ENCODE measurements at regions not wholly inside any gene's neighbourhood (a gene's known extent, or its start where the extent isn't known, plus 50 kb on each side); places are given as distances from the start of the nearest gene placed in this dataset.

DNA sequence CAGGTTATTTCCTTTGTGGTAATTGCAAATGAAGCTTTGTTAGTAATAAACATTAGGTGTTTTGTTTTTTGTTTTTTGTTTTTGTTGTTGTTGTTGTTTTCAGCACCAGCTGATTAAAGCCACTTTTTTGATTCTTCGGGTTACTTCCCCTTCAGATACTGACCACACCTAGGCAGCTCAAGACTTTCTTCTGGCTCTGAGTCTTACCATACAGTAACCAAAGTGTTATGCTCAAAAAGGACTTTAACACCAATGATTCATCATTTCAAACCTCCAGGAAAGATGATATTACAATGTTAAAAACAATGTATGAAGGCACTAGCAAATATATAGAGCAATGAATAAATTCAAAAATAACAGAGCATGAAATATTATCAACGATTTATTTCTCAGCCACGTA is 265.2 kb upstream of the SP8 start:
- no peak overlapping the region for H3K27ac Mint-ChIP-seq
- ChIA-PET POLR2A (no interaction called here), CTCF (no interaction called here)
- H3K4me1 Mint-ChIP-seq: no peaks in the 10 kb centered on the region
- no peaks in the 10 kb centered on the region for H3K9me3 Mint-ChIP-seq
- ATAC-seq (ENCODE audit: low read depth): no peak
- H3K27me3 Mint-ChIP-seq: no peaks in the 10 kb centered on the region
- no peak overlapping the region for H3K4me3 Mint-ChIP-seq
- no peak for DNase-seq
- intact Hi-C loops (cut with micrococcal nuclease): no loop called here
- no peaks in the 10 kb centered on the region for H3K36me3 Mint-ChIP-seq (ENCODE audit: low read depth)
- TF ChIP-seq CTCF (IDR thresholded peaks at IDR 0.05): no peak

- DNase-seq (no peak), ATAC-seq (ENCODE audit: low read depth) (no peak)
- H3K4me1 Mint-ChIP-seq: no peaks in the 10 kb centered on the region
- POLR2A ChIA-PET: no interaction called here
- H3K9me3 Mint-ChIP-seq: peaks cover 4% of the 10 kb centered on the region
- intact Hi-C loops (cut with micrococcal nuclease): no loop called here
- no peak overlapping the region for H3K4me3 Mint-ChIP-seq
- CTCF ChIA-PET: no interaction called here
- no peak for TF ChIP-seq CTCF (IDR thresholded peaks at IDR 0.05)
- H3K36me3 Mint-ChIP-seq (ENCODE audit: low read depth): no peaks in the 10 kb centered on the region
- no peaks in the 10 kb centered on the region for H3K27me3 Mint-ChIP-seq
- no peak overlapping the region for H3K27ac Mint-ChIP-seq
Observed at GRCh38 chr7:21054427-21055112, 267.9 kb upstream of the SP8 start.

GRCh38 chr7:21059069-21059468 is 272.4 kb upstream of the SP8 start:
- POLR2A ChIA-PET: no interaction called here
- DNase-seq (no peak), ATAC-seq (ENCODE audit: low read depth) (no peak)
- intact Hi-C loops (cut with micrococcal nuclease): no loop called here
- H3K4me3 Mint-ChIP-seq: no peak overlapping the region
- H3K9me3 Mint-ChIP-seq: peaks cover 6% of the 10 kb centered on the region
- no peaks in the 10 kb centered on the region for H3K27me3 Mint-ChIP-seq
- no peak overlapping the region for H3K27ac Mint-ChIP-seq
- CTCF ChIA-PET: no interaction called here
- H3K36me3 Mint-ChIP-seq (ENCODE audit: low read depth): no peaks in the 10 kb centered on the region
- no peaks in the 10 kb centered on the region for H3K4me1 Mint-ChIP-seq
- TF ChIP-seq CTCF (IDR thresholded peaks at IDR 0.05): no peak

DNA sequence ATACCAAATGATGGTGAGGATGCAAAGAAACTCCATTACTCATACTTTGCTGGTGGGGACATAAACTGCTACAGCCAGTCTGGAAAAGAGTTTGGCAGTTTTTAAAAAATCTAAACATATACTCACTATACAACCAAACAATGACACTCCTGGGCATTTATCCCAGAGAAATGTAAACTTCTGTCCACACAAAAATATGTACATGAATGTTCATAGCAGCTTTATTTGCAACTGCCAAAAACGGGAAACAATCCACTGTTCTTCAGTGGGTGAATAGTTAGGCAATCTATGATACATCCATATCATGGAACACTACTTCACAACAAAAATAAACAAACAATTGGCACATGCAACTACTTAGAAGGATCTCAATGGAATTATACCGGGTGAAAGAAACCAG is 276.4 kb upstream of the SP8 start:
- no peaks in the 10 kb centered on the region for H3K27me3 Mint-ChIP-seq
- no peak overlapping the region for H3K27ac Mint-ChIP-seq
- intact Hi-C loops (cut with micrococcal nuclease): no loop called here
- H3K4me1 Mint-ChIP-seq: no peaks in the 10 kb centered on the region
- no peaks in the 10 kb centered on the region for H3K36me3 Mint-ChIP-seq (ENCODE audit: low read depth)
- ChIA-PET CTCF (no interaction called here), POLR2A (no interaction called here)
- no peak for ATAC-seq (ENCODE audit: low read depth)
- H3K9me3 Mint-ChIP-seq: peaks cover 6% of the 10 kb centered on the region
- no peak overlapping the region for H3K4me3 Mint-ChIP-seq
- no peak for DNase-seq
- TF ChIP-seq CTCF (IDR thresholded peaks at IDR 0.05): no peak

DNA sequence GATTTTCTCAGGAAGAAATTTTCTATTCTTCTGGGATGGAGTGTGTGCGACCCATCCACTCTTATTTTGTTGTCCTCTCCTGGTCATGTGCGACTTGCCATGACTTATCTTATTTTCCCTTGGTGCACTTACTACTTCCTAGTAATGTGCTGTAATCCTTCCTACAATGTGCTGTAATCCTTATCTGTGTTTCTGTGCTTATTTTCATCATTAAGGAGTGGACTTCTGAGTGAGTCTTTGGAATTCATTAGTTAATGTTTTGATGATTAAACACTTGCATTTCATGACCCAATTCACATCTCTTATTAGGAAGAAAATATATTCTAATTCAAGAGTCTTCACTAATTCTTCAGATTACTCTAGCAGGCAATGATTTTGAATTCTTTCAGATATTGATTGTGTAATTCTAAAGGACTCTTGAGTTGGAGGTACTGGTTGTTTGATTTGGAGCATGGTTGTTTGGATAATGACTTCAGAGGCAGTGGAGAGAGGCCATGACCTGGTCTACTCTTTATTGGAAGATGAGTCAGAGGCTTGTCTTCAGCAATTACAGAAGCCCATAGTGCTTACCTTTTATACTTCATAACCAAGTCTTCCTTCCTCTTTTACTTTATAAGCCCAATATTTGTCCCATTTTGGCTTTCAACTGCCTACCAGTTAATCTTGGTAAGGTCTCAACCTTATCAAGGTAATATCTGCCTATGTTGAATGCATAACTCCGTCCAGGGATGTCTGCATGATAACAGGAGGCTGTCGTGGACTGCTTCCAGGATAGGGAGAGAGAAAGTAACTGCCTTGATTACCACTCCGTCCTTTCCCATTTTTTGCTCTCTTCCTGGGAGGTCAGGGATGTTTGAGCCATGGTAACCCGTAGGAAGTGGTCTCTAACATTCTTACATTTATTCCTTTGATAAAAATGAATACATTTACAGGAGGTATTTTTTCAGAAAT is 278.3 kb upstream of the SP8 start:
- ATAC-seq (ENCODE audit: low read depth) (no peak), DNase-seq (no peak)
- ChIA-PET POLR2A (no interaction called here), CTCF (no interaction called here)
- H3K4me1 Mint-ChIP-seq: no peaks in the 10 kb centered on the region
- peaks cover 2% of the 10 kb centered on the region for H3K9me3 Mint-ChIP-seq
- no peak for TF ChIP-seq CTCF (IDR thresholded peaks at IDR 0.05)
- H3K36me3 Mint-ChIP-seq (ENCODE audit: low read depth): no peaks in the 10 kb centered on the region
- no peak overlapping the region for H3K27ac Mint-ChIP-seq
- no peak overlapping the region for H3K4me3 Mint-ChIP-seq
- H3K27me3 Mint-ChIP-seq: no peaks in the 10 kb centered on the region
- intact Hi-C loops (cut with micrococcal nuclease): no loop called here

Measured in activated B cell treated with CpG ODN at 0.5 μM for 24 hours (primary cell).